LNCAP (cell line): ENCODE measurements at regions not wholly inside any gene's neighbourhood (a gene's known extent, or its start where the extent isn't known, plus 50 kb on each side); places are given as distances from the start of the nearest gene placed in this dataset.

Experiments
- CTCF ChIP-seq: fragments of 450-650 bp; IDR thresholded peaks from 2 replicates; pipeline ENCODE4 v1.5.1; 2017; ENCODE audit warnings: mild to moderate bottlenecking

- no peak for TF ChIP-seq CTCF
These were observed 157.1 kb downstream of the BLID start for GRCh38 chr11:121958971-121959325.

- no peak for TF ChIP-seq CTCF
These were observed 157.6 kb downstream of the BLID start for GRCh38 chr11:121958323-121958970.

GRCh38 chr11:121953122-121953521, 162.9 kb downstream of the BLID start:
- TF ChIP-seq CTCF = no peak

- TF ChIP-seq CTCF = no peak
These were observed 165.9 kb downstream of the BLID start for GRCh38 chr11:121950160-121950559.

- no peak for TF ChIP-seq CTCF
These were observed 169.5 kb downstream of the BLID start for GRCh38 chr11:121946514-121946913.

GRCh38 chr11:121944556-121945230, 171.3 kb downstream of the BLID start:
- no peak for TF ChIP-seq CTCF

- TF ChIP-seq CTCF = no peak
These were observed 177.9 kb downstream of the BLID start for GRCh38 chr11:121938076-121938475.
